Stimulated activated CD8-positive, alpha-beta memory T cell treated with anti-CD3 and anti-CD28 coated beads, Interleukin-4, amount 100 ng/mL, for 48 hours (primary cell): ENCODE measurements at regions not wholly inside any gene's neighbourhood (a gene's known extent, or its start where the extent isn't known, plus 50 kb on each side); places are given as distances from the start of the nearest gene placed in this dataset.

ENCODE experiments used
- DNase-seq: peaks from one replicate; pipeline ENCODE4 v3.0.0-alpha.2; 2020

DNA sequence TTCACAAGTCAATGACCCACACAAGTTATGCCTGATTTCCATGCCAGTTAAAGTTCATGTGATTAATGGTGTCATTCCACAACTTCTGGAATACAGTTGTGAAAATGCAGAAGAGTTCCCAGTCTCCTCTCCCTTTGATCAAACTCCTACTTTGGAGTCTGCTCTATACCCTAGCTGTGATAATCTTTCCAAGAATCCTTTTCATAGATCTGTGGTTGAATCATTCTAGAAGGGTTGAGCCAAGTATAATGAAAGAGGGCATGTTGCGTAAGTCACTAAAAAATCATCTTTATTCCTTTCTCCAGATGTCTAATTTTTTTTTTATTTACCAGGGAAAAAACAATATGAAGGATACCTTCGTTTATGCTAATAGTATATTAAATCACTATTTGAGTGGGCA lies 89.7 kb upstream of the CARD18 start:
- no peak for DNase-seq

DNA sequence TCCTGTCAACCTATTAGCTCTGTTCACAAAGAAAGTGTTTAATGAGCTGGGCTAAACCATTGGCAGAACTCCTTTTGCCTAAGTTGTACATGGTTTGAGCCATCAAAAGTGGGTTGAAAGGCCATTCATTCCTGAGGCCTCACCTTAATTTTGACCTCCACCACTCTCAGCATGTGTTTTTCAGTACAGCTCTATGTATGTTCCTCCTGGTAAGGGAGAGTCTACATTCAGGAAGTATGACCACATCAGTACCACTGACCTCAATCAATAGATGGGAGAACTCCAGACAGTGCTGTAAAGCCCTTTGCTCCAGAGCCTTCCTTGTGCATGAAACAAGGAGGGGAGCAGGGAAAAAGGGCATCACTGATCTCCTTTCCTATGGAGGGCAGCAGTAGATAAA lies 87.8 kb upstream of the CARD18 start:
- no peak for DNase-seq

DNA sequence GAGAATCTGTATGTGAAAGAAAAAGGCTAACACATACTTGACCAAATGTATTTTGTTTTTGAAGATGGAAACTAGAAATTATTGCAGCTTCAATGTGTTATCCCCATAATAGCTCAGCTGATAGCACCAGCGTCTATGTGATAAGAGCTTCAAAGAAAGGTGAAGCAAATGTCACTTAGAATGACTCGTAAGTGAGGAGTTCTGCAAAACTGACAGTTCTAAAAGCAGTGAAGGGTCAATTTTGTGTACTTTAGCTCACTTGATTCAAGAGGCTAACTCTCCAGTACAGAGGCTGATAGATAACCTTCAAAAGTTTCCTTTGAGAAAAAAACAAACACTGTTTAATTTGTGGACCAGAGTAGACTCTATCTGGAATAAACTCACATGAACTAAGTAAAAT lies 87.2 kb upstream of the CARD18 start:
- DNase-seq = no peak

DNA sequence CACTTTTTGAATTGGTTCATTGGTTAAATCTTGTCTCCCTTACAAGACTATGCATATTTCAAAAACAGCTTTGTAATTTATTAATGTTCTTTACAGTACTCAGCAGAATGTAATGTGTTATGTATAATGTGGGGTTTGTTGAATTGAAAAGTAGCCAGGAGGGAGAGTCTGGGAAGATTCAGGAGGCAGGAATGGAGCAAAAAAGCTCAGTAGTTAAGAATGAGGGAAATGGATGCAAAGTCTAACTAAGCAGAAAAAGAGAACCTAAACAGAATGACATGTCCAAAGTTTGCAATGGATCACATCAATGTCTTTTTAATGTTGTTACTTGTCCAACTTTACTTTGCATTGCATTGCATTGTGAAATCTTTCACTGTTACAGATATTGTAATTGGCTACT lies 86.5 kb upstream of the CARD18 start:
- no peak for DNase-seq

DNA sequence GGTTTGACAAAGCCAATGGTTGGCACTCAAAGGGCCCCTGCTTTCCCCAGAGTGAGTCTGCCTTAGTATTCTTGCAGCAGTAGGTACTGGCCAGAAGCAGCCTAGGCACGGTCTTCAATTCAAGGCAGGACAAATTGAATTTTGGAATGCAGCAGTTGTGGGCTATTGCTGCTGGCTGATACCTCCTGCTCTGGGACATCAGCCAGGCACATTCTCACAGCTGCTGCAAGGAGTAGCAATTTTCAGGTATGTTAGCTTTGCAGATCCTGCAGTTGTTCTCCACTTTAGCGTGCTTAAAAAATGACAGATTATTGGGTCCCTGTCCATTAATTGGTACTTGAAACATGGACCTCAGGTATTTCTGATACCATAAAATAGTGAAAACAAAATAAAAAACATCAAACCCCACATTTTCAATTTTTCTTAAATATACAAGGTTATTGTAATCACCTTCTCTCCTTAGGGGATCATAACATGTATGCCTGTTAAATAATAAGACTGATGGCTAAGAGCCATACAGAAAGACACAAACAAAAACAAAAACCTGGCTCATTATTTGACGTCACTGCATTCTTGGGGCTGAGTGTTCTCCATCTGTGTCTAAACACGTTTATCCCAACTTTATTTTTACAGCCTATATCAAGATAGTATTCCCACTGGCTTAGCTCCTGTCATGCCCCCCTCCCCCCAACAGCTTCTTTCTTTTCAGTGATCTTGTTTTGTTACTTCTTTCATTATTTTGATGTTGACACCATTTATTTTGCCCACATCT lies 85.1 kb upstream of the CARD18 start:
- no peak for DNase-seq

DNA sequence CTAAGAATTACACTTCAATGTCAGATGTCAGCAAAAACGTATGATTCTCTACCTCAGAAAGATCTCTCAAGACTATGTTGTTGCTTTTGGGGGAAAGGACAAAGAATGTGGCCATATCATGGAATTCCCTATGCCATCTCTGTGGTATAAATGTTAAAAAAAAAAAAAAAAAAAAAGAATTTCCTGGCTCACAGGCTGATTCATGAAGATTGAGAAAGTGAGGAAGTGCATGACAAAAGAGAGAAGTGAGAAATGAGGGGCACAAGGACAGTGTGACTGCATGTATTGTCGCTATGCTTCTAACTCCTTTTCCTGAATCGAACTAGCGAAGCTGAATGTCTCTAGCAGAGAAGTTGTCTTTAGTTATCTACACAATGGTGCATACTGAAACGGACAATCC lies 80.6 kb upstream of the CARD18 start:
- no peak for DNase-seq

DNA sequence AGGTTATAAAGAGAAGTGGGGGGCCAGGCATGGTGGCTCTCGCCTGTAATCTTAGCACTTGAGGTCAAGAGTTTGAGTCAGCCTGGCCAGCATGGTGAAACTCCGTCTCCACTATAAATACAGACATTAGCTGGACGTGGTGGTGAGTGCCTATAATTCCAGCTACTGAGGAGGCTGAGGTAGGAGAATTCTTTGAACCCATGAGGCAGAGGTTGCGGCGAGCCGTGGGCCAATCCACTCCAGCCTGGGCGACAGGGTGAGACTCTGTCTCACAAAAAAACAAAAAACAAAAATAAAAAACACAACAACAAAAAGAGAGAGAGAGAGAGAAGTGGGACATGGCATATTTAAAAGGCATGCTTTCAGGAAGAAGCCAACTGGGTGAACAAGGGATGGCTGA lies 80.1 kb upstream of the CARD18 start:
- no peak for DNase-seq

DNA sequence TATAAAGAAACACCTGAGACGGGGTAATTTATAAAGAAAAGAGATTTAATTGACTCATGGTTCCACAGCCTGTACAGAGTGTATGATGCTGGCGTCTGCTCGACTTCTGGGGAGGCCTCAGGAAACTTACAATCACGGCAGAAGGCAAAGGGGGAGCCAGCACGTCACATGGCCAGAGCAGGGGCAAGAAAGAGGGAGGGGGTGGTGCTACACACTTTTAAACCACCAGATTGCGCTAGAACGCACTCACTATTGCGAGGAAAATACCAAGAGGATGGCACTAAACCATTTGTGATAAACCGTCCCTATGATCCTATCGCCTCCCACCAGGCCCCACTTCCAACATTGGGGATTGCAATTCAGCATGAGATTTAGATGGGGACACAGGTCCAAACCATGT lies 79.7 kb upstream of the CARD18 start:
- no peak for DNase-seq

DNA sequence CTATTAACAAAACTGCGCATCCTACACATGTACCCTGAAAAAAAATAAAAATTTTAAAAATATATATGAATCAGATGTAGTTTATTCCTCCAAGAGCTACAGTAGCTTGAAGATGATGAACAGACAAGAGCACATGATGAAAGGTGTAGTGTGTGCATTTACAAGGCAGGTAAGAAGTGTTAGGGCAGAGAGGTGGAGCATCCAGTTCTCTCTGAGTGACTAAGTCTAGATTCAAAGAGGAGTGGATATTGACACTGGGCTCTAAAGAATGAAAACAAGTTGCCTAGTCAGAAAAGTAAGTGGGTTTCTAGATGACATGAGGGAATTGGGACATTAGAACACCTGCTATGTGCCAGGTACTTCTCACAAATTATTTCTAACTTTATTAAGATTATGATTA lies 76.0 kb upstream of the CARD18 start:
- DNase-seq = no peak

DNA sequence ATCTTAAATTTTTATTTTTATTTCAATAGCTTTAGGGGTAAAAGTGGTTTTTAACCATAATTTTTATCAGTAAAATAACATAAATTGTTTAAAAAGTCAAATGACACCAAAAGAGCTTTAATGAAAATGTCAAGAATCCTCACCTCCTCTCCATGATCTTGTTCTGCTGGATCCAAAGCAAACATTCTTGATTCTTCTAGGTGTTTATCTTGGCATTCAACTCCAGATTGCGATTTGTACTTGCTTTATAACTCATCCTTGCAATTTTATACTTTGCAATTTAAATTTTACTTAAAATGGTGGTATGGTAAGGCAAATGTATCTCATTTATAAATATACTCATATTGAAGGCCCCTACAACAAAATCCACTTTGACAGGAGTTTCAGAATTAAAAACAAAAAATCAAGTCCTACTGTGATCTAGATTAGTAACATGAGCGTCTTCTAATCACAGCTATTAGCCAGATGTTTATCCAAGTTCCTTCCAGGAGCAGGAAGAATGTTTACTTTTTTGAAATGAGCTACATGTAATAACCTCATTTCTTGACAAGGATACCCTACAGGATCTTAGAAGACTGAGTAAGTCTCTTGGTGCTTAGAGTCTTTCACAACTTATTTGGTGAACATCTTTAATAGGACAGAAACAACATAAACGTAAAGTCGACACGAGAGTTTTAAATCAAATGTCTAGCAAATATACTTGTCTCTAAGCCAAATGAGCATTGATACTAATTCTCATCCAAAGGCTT lies 72.4 kb upstream of the CARD18 start:
- DNase-seq = no peak

DNA sequence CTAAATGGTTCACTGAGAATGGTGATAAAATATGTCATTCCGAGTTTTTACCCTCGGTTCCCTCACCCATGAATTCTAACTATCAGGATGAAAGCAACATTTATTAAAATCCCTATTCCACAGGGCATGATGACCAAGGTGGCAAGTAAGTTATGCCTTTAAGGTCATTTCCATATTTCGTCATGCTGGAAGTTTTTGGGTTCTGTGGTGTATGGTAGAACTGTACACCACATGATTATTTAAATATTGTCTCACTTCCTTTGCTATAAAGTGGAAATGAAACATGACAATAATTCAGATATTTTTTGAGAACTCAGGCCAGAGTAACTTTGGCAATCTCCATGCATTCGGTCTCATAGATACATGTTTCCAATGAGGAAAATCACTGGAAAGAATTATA lies 68.5 kb upstream of the CARD18 start:
- no peak for DNase-seq

DNA sequence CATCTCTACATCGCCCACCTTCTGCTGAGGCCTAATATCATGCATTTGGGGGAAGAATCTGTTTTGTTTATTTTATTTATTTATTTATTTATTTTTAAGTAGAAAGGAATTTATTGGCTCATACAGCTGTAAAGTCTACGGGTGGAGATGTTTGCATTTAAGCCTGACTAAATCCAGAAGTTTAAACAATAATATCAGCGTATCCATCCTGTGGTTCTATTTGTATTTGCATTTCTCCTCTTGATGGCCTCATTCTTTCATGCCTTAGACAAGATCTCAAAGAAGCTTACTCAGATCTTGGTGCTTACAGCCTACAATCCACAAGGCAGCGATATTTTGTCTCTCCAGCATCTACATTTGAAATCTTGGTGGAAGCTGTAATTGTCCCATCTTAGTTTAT lies 67.1 kb upstream of the CARD18 start:
- no peak for DNase-seq

DNA sequence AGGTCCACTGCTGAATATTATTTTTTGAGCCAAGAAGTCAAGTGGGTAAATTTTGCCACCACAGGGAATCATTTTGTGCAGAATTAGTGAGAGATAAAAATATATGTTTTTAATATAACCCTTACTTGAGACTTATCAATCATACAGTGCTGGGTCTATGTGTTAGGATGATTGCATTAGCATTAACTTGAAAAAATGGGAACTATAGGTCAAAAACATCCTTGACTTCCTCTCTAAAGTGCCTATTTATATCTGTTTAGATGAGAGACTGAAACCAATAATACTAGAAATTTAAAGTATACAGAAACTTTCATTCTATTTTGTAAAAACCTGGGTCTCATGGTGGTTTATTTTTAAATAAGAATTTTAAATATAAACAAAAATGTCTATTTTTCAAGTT lies 65.1 kb upstream of the CARD18 start:
- no peak for DNase-seq

DNA sequence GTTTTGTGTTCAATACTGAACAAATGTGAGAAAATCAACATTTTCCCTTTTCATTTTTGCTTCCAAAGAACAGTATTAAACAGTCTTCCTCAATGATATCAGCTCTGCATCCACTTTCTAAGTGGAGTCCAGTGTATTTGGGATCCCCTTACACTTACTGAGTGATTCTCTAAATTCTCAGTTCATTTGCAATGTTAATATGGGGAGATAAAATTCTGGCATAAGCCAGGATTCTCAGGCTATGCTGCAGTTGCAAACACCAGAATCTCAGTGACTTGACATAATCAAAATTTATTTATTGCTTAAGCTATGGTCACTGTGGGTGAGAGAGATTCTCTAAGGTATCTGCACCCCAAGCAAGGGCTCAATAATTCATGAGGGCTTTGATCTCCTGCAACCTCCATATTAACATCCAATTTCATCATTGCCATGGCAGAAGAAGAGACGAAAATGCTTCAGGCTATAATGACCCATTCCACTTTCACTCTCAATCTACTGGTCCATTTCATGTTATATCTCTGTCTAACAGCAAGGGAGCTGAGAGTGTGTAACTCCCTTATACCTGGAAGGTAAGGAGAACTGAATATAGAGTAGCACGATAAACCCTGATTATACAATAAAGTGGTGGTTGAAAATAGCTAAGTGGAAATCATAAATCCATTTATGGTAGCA lies 64.1 kb upstream of the CARD18 start:
- DNase-seq = no peak

DNA sequence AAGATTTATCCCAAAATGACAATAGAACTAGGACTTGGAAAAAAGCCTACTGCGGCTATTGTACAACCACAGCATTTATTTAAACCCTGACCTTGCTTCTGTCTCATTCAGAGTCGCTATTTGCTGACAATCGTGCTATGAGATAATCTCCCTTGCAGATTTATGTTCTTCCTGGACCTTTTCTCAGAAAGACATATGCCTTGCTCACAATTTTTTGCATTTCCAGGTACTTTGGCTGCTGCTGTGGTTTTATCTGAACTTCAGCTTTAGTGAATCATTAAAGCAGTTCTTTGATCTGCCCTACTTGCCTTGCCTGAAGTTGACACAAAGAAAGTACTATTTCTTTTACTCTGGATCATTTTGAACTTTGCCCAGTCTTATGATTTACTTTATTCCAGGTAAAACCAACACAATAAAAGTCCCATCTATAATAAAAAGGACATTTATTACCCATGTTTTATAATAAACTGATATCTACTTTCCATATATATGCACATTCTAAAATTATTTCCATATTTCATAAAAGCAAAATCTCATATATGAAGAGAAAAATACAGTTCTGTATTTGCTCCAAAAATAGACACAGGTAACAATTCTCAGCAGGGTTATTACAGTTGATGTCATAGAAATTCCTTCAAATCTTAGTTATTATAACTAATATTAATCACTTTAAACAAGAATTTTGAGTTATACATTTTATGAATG lies 63.4 kb upstream of the CARD18 start:
- DNase-seq = no peak

DNA sequence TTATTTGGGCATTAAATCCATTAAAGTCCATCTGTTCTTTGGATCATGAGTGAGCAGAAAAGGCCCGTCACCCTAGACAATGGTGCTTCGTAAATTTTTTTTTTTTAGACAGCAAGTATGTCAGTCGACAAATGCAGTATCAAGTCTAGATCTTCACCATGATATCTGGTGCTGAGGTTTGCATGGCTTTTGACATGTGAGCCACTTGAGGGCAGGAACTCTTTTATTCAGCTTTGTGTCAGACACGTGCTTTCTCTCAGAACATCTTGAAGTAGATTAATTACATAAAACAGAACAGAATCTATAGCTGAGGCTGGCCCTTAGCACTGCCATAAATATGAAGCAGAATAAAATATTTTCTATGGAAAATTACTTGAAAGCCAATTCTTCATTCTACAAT lies 62.9 kb upstream of the CARD18 start:
- no peak for DNase-seq

DNA sequence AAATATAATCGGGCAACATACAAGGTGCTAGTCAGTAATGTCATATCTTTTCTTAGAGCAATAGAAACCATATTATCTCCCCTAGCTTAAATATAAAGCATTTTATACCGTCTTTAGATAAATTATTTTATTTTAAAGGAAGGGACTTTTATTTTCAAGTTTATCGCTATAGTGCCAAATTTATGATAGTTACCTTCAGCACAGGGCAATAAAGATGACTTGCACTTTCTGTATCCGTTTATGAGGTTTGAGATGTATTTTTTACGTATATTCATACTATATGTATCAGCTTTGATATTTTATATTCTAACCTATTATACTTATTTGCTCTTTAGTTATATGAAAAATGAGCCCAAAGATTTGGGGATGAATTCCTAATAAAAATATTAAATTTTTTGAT lies 61.6 kb upstream of the CARD18 start:
- no peak for DNase-seq

DNA sequence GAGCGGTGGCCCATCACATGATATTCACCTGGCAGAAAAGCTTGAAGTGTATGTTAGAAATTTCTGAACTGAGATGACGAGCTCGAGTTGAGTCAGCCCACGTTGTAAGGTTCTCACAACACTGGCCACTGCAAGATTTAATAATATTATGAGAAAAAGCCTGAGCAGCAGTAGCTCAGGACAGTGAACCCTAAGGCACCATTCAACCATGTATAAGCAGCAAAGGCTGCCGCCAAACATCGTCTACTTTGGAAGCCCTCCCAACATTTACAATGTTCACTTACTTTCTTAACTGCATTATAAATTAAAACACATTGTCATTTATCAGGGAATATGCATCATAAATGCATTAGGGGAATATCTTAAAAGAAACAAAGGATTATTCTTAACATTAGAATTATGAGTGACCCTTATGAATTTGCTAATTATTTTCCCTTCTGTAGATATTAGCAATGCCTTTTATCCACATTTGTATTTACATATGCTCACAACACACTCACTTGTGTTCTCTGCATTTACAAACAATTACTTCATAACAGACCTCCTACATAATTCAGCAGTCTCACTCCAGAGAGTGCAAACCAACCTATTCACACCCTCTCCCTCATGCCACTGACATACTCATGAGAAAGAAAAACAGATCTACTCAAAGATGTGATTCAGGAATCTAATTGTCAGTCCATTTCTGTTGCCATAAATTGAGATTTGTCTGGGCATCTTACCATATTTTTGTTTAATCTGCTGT lies 57.7 kb upstream of the CARD18 start:
- no peak for DNase-seq

DNA sequence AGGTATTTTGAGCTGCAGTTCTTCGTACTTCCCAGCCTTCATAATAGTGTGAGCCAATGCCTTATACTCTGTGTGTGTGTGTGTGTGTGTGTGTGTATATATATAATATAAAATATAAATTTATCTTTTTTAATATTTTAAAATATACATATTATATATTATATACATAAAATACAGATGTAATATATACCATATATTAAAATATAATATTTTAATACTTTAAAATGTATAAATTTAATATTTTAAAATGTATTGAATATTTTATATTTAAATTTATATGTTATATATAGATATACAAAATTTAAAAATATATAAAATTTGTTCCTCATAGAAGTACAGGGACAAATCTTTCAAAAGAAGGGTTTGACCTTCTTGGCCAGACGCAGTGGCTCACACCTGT lies 53.7 kb upstream of the CARD18 start:
- no peak for DNase-seq

DNA sequence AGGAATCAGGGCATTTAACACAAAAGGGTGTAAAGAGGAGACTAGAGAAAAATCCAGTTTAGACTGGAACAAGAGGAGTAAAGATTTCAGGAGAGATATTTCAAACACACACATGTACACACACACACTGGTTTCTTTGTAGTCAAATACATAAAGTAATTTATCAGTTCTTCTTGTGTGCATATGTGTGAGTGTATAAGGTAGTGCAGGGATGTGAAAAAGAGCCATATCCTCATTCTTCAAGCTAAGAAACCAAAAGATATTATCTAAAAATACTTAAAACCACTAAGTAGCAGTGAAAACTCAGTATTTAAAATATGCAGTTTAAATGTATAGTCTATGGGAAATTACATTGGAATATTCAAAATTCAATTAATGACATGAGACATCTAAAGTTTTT lies 52.5 kb upstream of the CARD18 start:
- DNase-seq = no peak

DNA sequence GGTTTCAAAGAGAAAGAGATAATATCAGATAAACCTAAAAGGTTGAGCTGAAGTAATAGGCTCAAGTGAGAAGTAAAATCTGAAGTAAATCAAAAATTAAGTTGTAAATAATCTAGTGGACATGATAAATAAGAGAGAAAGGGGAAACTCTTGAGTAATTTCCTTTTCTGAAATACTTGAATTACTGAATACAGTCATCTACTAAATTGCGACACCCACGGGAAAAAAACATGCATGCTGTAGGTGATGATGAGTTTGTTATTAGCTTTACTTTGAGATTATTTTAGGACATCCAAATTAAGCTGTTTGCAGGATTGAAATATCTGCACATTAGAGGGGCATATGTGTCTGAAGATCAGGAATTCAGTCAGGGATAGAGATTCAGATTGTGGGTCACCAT lies 50.0 kb upstream of the CARD18 start:
- no peak for DNase-seq
